MCF 10A (cell line): ENCODE measurements at regions not wholly inside any gene's neighbourhood (a gene's known extent, or its start where the extent isn't known, plus 50 kb on each side); places are given as distances from the start of the nearest gene placed in this dataset.

ENCODE experiments used
- BruUV-seq: library from RNA; stranded (reverse); fragments of 400-500 nt; replicated peaks from 2 replicates; lab custom pipeline; 2021; lab: Mats Ljungman, UMichigan
- CTCF ChIA-PET: fragments of 300-600 bp; sonication (Branson Sonifier 250); formaldehyde crosslinking; extraction: SDS; loops from one replicate; lab custom pipeline; 2021; ENCODE audit warnings: antibody characterized with exemption, inconsistent platforms; lab: Yijun Ruan, JAX
- POLR2A ChIA-PET: fragments of 300-600, 350-650 bp; sonication (Branson Sonifier 250); formaldehyde crosslinking; extraction: SDS; loops from one replicate; lab custom pipeline; 2020; ENCODE audit warnings: antibody characterized with exemption, inconsistent platforms; lab: Yijun Ruan, JAX
- DNase-seq: peaks from one replicate; pipeline ENCODE4 v3.0.0-alpha.2; 2018; ENCODE audit not compliant: unreplicated experiment
- H3K27ac Mint-ChIP-seq: one replicate; pipeline ENCODE4 v1.8.0; 2022; ENCODE audit warnings: mild to moderate bottlenecking, low read depth, mixed read lengths; ENCODE audit not compliant: unreplicated experiment
- H3K27me3 Mint-ChIP-seq: one replicate; pipeline ENCODE4 v1.8.0; 2022; ENCODE audit warnings: mixed read lengths; ENCODE audit not compliant: insufficient read depth, unreplicated experiment
- H3K36me3 Mint-ChIP-seq: one replicate; pipeline ENCODE4 v1.8.0; 2022; ENCODE audit warnings: mild to moderate bottlenecking, moderate library complexity, mixed read lengths; ENCODE audit not compliant: insufficient read depth, unreplicated experiment
- H3K4me1 Mint-ChIP-seq: one replicate; pipeline ENCODE4 v1.8.0; 2022; ENCODE audit warnings: mixed read lengths; ENCODE audit not compliant: insufficient read depth, unreplicated experiment
- H3K4me3 Mint-ChIP-seq: one replicate; pipeline ENCODE4 v1.8.0; 2022; ENCODE audit warnings: mild to moderate bottlenecking, moderate library complexity, mixed read lengths; ENCODE audit not compliant: unreplicated experiment
- H3K9me3 Mint-ChIP-seq: one replicate; pipeline ENCODE4 v1.8.0; 2022; ENCODE audit warnings: mixed read lengths; ENCODE audit not compliant: unreplicated experiment
- CTCF ChIP-seq: fragments of 200-600 bp; IDR thresholded peaks from one replicate; pipeline ENCODE4 v1.8.0; 2022; ENCODE audit warnings: antibody characterized with exemption, mild to moderate bottlenecking; ENCODE audit not compliant: unreplicated experiment
- intact Hi-C: fragments of 100-400 bp; cut with micrococcal nuclease; formaldehyde crosslinking; loops from 2 replicates; pipeline ENCODE4 v1.14.1; 2022

- CTCF ChIA-PET: no interaction called here
- BruUV-seq: no TSS peak
- DNase-seq: no peak
These were observed 320.7 kb downstream of the AJAP1 start for GRCh38 chr1:4974981-4975685.

GRCh38 chr1:4973341-4973740, 318.9 kb downstream of the AJAP1 start:
- no peaks in the 10 kb centered on the region for H3K4me1 Mint-ChIP-seq
- H3K27ac Mint-ChIP-seq: no peak overlapping the region
- H3K9me3 Mint-ChIP-seq: peaks cover 4% of the 10 kb centered on the region
- POLR2A ChIA-PET: no interaction called here
- no peaks in the 10 kb centered on the region for H3K36me3 Mint-ChIP-seq
- BruUV-seq: no TSS peak
- intact Hi-C loops: no loop called here
- TF ChIP-seq CTCF: no peak
- H3K4me3 Mint-ChIP-seq: no peak overlapping the region
- H3K27me3 Mint-ChIP-seq: no peaks in the 10 kb centered on the region
- no peak for DNase-seq
- CTCF ChIA-PET: no interaction called here

More at GRCh38 chr1:4974981-4975685, 320.7 kb downstream of the AJAP1 start:
- TF ChIP-seq CTCF: no peak
- Mint-ChIP-seq H3K4me3 (no peak overlapping the region), H3K27me3 (no peaks in the 10 kb centered on the region), H3K4me1 (no peaks in the 10 kb centered on the region), H3K9me3 (peaks cover 7% of the 10 kb centered on the region), H3K27ac (no peak overlapping the region), H3K36me3 (no peaks in the 10 kb centered on the region)
- POLR2A ChIA-PET: no interaction called here
- intact Hi-C loops: no loop called here

- Mint-ChIP-seq H3K9me3 (peaks cover 9% of the 10 kb centered on the region), H3K27me3 (no peaks in the 10 kb centered on the region), H3K36me3 (no peaks in the 10 kb centered on the region), H3K4me1 (no peaks in the 10 kb centered on the region), H3K4me3 (no peak overlapping the region), H3K27ac (no peak overlapping the region)
- BruUV-seq: no TSS peak
- ChIA-PET CTCF (no interaction called here), POLR2A (no interaction called here)
- DNase-seq: no peak
- intact Hi-C loops: no loop called here
- TF ChIP-seq CTCF: no peak
These were observed 318.4 kb downstream of the AJAP1 start for GRCh38 chr1:4972761-4973320.

GRCh38 chr1:4971666-4972065, 317.3 kb downstream of the AJAP1 start:
- Mint-ChIP-seq H3K27ac (no peak overlapping the region), H3K27me3 (no peaks in the 10 kb centered on the region), H3K4me3 (no peak overlapping the region), H3K4me1 (no peaks in the 10 kb centered on the region), H3K9me3 (peaks cover 19% of the 10 kb centered on the region), H3K36me3 (no peaks in the 10 kb centered on the region)
- no peak for TF ChIP-seq CTCF
- no peak for DNase-seq
- POLR2A ChIA-PET: no interaction called here
- BruUV-seq: no TSS peak
- CTCF ChIA-PET: no interaction called here
- intact Hi-C loops: no loop called here
